ENCODE measurements at regions not wholly inside any gene's neighbourhood (a gene's known extent, or its start where the extent isn't known, plus 50 kb on each side); places are given as distances from the start of the nearest gene placed in this dataset.

DNA sequence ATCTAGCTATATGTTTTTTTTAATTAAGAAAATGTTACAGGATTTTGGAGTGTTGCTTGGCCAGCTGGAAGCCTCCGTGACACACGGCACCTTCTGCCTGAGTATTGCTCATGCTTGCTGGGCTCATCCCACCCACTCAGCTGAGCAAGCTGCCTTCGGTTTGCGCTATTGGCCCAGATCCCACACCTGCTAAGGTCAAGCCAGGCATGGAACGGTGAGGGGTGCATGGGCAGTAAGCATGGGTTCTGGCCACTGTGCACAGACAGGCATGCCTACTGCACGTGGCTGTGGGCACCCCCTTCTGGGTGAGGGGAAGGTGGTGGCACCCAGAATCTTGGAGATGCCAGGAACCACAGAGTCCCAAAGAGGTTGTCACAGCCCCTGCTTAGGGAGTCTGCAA, 1178.4 kb upstream of the PCDH7 start:
- no peak overlapping the region for H3K4me2 ChIP-seq
- H3K79me2 ChIP-seq (ENCODE audit: insufficient read depth, low read depth) = no peaks in the 10 kb centered on the region
- H3K36me3 ChIP-seq (ENCODE audit: insufficient read depth) = no peaks in the 10 kb centered on the region
- H4K20me1 ChIP-seq (ENCODE audit: insufficient read depth) = no peaks in the 10 kb centered on the region
- TF ChIP-seq, protein P1, sequence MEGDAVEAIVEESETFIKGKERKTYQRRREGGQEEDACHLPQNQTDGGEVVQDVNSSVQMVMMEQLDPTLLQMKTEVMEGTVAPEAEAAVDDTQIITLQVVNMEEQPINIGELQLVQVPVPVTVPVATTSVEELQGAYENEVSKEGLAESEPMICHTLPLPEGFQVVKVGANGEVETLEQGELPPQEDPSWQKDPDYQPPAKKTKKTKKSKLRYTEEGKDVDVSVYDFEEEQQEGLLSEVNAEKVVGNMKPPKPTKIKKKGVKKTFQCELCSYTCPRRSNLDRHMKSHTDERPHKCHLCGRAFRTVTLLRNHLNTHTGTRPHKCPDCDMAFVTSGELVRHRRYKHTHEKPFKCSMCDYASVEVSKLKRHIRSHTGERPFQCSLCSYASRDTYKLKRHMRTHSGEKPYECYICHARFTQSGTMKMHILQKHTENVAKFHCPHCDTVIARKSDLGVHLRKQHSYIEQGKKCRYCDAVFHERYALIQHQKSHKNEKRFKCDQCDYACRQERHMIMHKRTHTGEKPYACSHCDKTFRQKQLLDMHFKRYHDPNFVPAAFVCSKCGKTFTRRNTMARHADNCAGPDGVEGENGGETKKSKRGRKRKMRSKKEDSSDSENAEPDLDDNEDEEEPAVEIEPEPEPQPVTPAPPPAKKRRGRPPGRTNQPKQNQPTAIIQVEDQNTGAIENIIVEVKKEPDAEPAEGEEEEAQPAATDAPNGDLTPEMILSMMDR (conservative IDR thresholded peaks at IDR 0.05; ENCODE audit: low read depth, low read length) = no peak
- H3K9ac ChIP-seq = no peak overlapping the region
- H3K4me1 ChIP-seq (ENCODE audit: low read depth, poor library complexity, severe bottlenecking) = no peaks in the 10 kb centered on the region
- no peak overlapping the region for H3K27ac ChIP-seq
- H3K27me3 ChIP-seq (ENCODE audit: insufficient read depth, low read depth) = no peaks in the 10 kb centered on the region
- no peak overlapping the region for H2AFZ ChIP-seq (ENCODE audit: low read depth)
- no peak overlapping the region for H3K4me3 ChIP-seq (IDR thresholded peaks at IDR 0.05; ENCODE audit: insufficient read depth, low read depth, low read length)

DNA sequence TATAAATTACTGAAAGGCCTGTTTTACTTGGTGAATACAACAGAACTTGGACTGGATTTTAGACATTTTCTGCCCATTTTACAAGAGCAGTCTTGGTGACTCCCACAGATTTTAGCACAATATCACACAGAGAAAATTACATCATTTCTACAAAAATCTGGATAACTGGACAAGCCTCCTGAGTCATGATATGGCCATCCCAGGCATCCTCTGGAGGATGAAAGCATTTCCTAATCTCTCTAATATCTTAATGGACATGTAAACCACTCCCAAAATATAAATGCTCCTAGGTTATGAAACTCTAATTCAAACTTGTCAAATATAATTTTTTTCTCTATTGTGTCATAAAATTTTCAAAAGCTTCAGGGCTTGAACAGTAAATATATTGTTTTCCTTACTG, 1170.8 kb upstream of the PCDH7 start:
- Histone ChIP-seq H3K27ac (no peak overlapping the region), H3K79me2 (ENCODE audit: insufficient read depth, low read depth) (no peaks in the 10 kb centered on the region), H3K27me3 (ENCODE audit: insufficient read depth, low read depth) (no peaks in the 10 kb centered on the region), H3K36me3 (ENCODE audit: insufficient read depth) (no peaks in the 10 kb centered on the region), H2AFZ (ENCODE audit: low read depth) (no peak overlapping the region), H3K4me3 (IDR thresholded peaks at IDR 0.05; ENCODE audit: insufficient read depth, low read depth, low read length) (no peak overlapping the region), H4K20me1 (ENCODE audit: insufficient read depth) (no peaks in the 10 kb centered on the region), H3K4me2 (no peak overlapping the region), H3K9ac (no peak overlapping the region), H3K4me1 (ENCODE audit: low read depth, poor library complexity, severe bottlenecking) (no peaks in the 10 kb centered on the region)
- TF ChIP-seq, protein P1 (conservative IDR thresholded peaks at IDR 0.05; ENCODE audit: low read depth, low read length) = no peak

DNA sequence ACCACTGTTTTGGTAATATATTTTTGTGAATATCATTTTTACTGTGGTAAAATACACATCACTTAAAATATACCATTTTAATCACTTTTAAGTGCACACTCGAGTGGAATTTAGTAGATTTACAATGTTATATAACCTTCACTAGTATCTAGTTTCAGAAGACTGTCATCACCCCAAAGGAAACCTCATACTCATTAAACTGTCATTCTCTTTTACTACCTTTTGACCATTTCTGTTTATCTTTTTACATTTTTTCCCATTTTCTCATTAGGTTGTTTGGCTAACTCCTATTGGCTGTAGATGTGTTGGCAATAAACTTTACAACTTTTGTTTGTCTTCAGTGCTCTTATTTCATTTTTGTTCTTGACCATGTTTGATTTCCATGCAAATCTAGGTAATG, 1168.3 kb upstream of the PCDH7 start:
- TF ChIP-seq, protein P1 (conservative IDR thresholded peaks at IDR 0.05; ENCODE audit: low read depth, low read length) = no peak
- Histone ChIP-seq H3K27ac (no peak overlapping the region), H3K27me3 (ENCODE audit: insufficient read depth, low read depth) (no peaks in the 10 kb centered on the region), H2AFZ (ENCODE audit: low read depth) (no peak overlapping the region), H3K9ac (no peak overlapping the region), H3K4me1 (ENCODE audit: low read depth, poor library complexity, severe bottlenecking) (no peaks in the 10 kb centered on the region), H3K4me2 (no peak overlapping the region), H3K4me3 (IDR thresholded peaks at IDR 0.05; ENCODE audit: insufficient read depth, low read depth, low read length) (no peak overlapping the region), H3K79me2 (ENCODE audit: insufficient read depth, low read depth) (no peaks in the 10 kb centered on the region), H3K36me3 (ENCODE audit: insufficient read depth) (no peaks in the 10 kb centered on the region), H4K20me1 (ENCODE audit: insufficient read depth) (no peaks in the 10 kb centered on the region)

DNA sequence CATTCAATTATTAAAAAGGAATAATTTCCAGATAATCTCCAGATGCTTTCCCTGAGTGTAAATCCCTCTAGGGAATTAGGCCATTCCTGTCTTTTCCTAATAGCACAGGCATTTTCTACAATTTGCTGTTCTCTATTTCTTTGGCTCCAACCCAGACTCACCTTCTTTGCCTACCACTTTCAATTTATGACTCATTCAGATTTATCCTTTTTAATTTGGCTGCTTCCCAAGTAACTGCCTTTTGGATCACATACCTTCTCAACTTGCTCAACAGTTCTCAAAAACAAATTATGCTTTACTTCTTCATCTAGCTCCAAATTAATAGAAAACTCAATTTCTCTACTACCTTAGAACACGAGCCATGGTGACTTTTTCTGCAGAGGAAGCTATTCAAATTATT, 1166.3 kb upstream of the PCDH7 start:
- no peak overlapping the region for H3K4me3 ChIP-seq (IDR thresholded peaks at IDR 0.05; ENCODE audit: insufficient read depth, low read depth, low read length)
- TF ChIP-seq, protein P1 (conservative IDR thresholded peaks at IDR 0.05; ENCODE audit: low read depth, low read length) = no peak
- H2AFZ ChIP-seq (ENCODE audit: low read depth) = no peak overlapping the region
- no peak overlapping the region for H3K4me2 ChIP-seq
- H3K79me2 ChIP-seq (ENCODE audit: insufficient read depth, low read depth) = no peaks in the 10 kb centered on the region
- no peaks in the 10 kb centered on the region for H3K27me3 ChIP-seq (ENCODE audit: insufficient read depth, low read depth)
- no peaks in the 10 kb centered on the region for H4K20me1 ChIP-seq (ENCODE audit: insufficient read depth)
- H3K4me1 ChIP-seq (ENCODE audit: low read depth, poor library complexity, severe bottlenecking) = no peaks in the 10 kb centered on the region
- no peaks in the 10 kb centered on the region for H3K36me3 ChIP-seq (ENCODE audit: insufficient read depth)
- H3K9ac ChIP-seq = no peak overlapping the region
- H3K27ac ChIP-seq = no peak overlapping the region

DNA sequence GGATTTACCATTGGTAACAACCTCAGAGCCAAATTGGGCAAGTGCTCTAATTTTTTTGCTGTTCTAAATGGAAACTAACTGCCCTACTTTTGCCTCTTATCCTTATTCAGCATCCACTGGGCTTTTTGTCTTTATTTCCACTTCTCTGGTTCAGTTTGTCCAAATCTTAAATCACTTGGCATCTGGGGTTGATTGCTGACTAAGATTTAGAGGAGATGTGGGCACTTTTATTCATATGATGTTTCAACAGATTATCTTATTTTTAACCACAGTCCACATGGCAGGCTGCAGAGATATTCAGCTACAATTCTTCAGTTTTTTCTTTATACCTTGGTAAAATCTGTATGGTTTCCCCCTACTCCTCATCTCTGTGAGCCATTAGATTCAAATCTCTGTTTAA, 1161.4 kb upstream of the PCDH7 start:
- Histone ChIP-seq H2AFZ (ENCODE audit: low read depth) (no peak overlapping the region), H3K9ac (no peak overlapping the region), H3K36me3 (ENCODE audit: insufficient read depth) (no peaks in the 10 kb centered on the region), H3K27me3 (ENCODE audit: insufficient read depth, low read depth) (no peaks in the 10 kb centered on the region), H3K79me2 (ENCODE audit: insufficient read depth, low read depth) (no peaks in the 10 kb centered on the region), H4K20me1 (ENCODE audit: insufficient read depth) (no peaks in the 10 kb centered on the region), H3K4me2 (no peak overlapping the region), H3K27ac (no peak overlapping the region), H3K4me3 (IDR thresholded peaks at IDR 0.05; ENCODE audit: insufficient read depth, low read depth, low read length) (no peak overlapping the region), H3K4me1 (ENCODE audit: low read depth, poor library complexity, severe bottlenecking) (no peaks in the 10 kb centered on the region)
- TF ChIP-seq, protein P1 (conservative IDR thresholded peaks at IDR 0.05; ENCODE audit: low read depth, low read length) = no peak

All from KMS-11 (cell line).